ENCODE measurements at regions not wholly inside any gene's neighbourhood (a gene's known extent, or its start where the extent isn't known, plus 50 kb on each side); places are given as distances from the start of the nearest gene placed in this dataset.

DNA sequence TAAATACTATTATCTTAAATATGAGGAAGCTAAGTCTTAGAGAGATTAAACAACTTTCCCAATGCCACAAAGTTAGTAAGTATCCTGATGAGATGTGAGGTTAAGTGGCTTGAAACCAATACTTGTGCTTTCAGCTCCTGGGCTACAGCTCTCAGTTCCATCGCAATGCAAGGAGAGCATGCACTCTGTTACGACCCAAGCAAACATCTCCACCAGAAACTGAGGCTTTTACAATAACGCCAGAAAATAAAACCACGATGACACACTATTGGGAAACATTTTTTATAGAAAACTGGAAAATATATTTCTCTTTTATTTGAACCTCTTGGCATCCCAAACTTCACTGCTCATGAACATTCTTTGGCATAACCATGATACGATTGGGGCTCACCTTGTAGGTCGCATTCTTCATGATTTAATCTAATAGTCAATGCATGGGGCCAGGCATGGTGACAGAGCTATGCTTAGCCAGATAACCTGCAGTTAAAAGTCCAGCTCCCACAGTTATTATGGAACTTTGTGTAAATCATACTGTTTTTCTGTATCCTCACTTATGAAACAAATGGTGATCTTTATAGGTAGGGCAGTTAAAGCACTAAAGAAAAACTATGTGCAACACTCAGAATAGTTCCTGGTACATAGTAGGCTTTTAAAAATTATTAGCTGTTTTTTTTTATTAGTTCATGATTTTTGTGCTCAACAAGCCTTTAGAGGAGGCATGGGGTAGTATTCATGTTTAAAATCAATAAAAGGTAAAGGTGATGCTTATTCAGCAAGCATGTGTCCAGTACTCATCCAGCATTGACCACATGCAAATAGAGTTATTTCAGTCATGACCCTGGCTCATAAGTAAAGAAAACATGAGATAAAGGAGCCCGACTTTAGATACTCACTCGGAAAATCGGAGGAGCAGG is 238.3 kb upstream of the TRIB2 start:
- H3K36me3 ChIP-seq (ENCODE audit: low read depth, missing control alignments): no peaks in the 10 kb centered on the region
- no peak overlapping the region for H3K27ac ChIP-seq
- H3K27me3 ChIP-seq: no peaks in the 10 kb centered on the region
- no peaks in the 10 kb centered on the region for H3K4me1 ChIP-seq
- TF ChIP-seq, protein P1, sequence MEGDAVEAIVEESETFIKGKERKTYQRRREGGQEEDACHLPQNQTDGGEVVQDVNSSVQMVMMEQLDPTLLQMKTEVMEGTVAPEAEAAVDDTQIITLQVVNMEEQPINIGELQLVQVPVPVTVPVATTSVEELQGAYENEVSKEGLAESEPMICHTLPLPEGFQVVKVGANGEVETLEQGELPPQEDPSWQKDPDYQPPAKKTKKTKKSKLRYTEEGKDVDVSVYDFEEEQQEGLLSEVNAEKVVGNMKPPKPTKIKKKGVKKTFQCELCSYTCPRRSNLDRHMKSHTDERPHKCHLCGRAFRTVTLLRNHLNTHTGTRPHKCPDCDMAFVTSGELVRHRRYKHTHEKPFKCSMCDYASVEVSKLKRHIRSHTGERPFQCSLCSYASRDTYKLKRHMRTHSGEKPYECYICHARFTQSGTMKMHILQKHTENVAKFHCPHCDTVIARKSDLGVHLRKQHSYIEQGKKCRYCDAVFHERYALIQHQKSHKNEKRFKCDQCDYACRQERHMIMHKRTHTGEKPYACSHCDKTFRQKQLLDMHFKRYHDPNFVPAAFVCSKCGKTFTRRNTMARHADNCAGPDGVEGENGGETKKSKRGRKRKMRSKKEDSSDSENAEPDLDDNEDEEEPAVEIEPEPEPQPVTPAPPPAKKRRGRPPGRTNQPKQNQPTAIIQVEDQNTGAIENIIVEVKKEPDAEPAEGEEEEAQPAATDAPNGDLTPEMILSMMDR (IDR thresholded peaks at IDR 0.05): no peak
- no peak for TF ChIP-seq POLR2A (IDR thresholded peaks at IDR 0.05)
- intact Hi-C loops (cut with DNase I; ENCODE audit: low total_unique reads): no loop called here
- DNase-seq: no peak
- no peaks in the 10 kb centered on the region for H3K9me3 ChIP-seq
- no peak overlapping the region for H3K4me3 ChIP-seq
- WGBS, 2 donors: 67 to 71% methylated on average over 9 of the region's 9 CpGs

GRCh38 chr2:12479065-12479601 is 237.6 kb upstream of the TRIB2 start:
- peak; percentile 60 for DNase-seq
- Histone ChIP-seq H3K27me3 (no peaks in the 10 kb centered on the region), H3K4me1 (no peaks in the 10 kb centered on the region), H3K27ac (no peak overlapping the region), H3K36me3 (ENCODE audit: low read depth, missing control alignments) (no peaks in the 10 kb centered on the region), H3K9me3 (no peaks in the 10 kb centered on the region), H3K4me3 (no peak overlapping the region)
- 31 to 36% methylated on average over 1 of the region's 1 CpG for WGBS, 2 donors
- intact Hi-C loops (cut with DNase I; ENCODE audit: low total_unique reads): no loop called here
- TF ChIP-seq POLR2A (IDR thresholded peaks at IDR 0.05): no peak
- TF ChIP-seq, protein P1 (IDR thresholded peaks at IDR 0.05): no peak

GRCh38 chr2:12484536-12485115 is 232.1 kb upstream of the TRIB2 start:
- no peak overlapping the region for H3K27ac ChIP-seq
- DNase-seq: no peak

DNA sequence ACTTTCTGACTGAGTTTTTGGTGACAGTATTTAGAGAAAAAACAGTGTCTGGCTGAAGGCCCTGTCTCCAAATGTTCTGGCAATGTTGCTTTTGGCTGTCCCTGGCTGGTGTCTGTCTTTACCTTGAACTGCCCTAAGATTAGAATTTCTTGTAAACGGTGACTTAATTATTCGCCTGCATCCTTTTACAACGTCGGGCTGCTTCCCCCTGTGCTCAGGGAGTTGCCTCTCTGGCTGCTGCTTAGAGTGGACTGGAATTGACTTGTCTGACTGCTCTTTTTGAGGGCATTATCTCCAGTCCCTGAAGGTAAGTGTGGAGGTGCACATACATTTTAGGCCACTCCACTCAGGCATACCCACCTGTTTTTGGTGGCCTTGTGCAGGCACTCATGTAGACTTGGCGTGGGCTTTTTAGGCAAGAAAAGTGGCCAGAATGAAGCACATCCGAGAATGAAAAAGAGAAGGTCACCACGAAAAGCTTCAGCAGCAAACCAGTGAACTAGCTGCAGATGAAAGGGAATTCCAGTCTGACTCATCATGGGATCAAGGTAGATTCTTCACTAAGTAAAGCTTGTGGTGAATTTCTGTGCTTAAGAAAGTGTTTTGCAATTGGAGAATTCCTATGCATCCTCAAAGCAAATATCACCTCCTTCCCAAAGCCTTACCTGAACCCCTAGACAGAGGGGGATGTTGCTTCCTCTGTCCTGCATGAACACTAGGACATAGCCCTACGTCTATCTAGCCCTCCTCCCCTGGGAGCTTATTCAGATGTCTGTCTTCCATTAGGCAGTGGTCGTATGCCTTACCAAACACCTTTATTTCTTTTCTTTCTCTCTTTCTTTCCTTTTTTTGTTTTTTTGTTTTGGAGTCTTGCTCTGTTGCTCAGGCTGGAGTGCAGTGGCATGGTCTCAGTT is 230.3 kb upstream of the TRIB2 start:
- H3K4me3 ChIP-seq: no peak overlapping the region
- 48 to 52% methylated on average over 9 of the region's 9 CpGs for WGBS, 2 donors
- no peaks in the 10 kb centered on the region for H3K9me3 ChIP-seq
- peak overlapping the region in 1 of 2 donors; percentile 5 for H3K27ac ChIP-seq
- H3K36me3 ChIP-seq (ENCODE audit: low read depth, missing control alignments): no peaks in the 10 kb centered on the region
- H3K4me1 ChIP-seq: peaks cover 14% of the 10 kb centered on the region
- intact Hi-C loops (cut with DNase I; ENCODE audit: low total_unique reads): no loop called here
- DNase-seq: no peak
- TF ChIP-seq, protein P1 (IDR thresholded peaks at IDR 0.05): no peak
- no peak for TF ChIP-seq POLR2A (IDR thresholded peaks at IDR 0.05)
- no peaks in the 10 kb centered on the region for H3K27me3 ChIP-seq

More at GRCh38 chr2:12484536-12485115, 232.1 kb upstream of the TRIB2 start:
- 76 to 86% methylated on average over 3 of the region's 3 CpGs for WGBS, 2 donors
- Histone ChIP-seq H3K36me3 (ENCODE audit: low read depth, missing control alignments) (no peaks in the 10 kb centered on the region), H3K4me3 (no peak overlapping the region), H3K4me1 (peaks cover 14% of the 10 kb centered on the region), H3K27me3 (no peaks in the 10 kb centered on the region), H3K9me3 (no peaks in the 10 kb centered on the region)
- TF ChIP-seq, protein P1 (IDR thresholded peaks at IDR 0.05): no peak
- no peak for TF ChIP-seq POLR2A (IDR thresholded peaks at IDR 0.05)
- intact Hi-C loops (cut with DNase I; ENCODE audit: low total_unique reads): no loop called here
